GM23248 (cell line): ENCODE measurements at regions not wholly inside any gene's neighbourhood (a gene's known extent, or its start where the extent isn't known, plus 50 kb on each side); places are given as distances from the start of the nearest gene placed in this dataset.
"Not testable (repeated sequence)": the region's sequence is repeated elsewhere in the genome, so short reads cannot be mapped to it uniquely, and the experiment has no call there.

Source experiments
- DNase-seq: peaks from one replicate; pipeline ENCODE4 v3.0.0-alpha.2; 2015
- H2AFZ ChIP-seq: fragments of 200-600 bp; sonication (generic); 2 replicates; pipeline ENCODE4 v1.6.1; 2016; ENCODE audit warnings: antibody characterized with exemption
- H3F3A ChIP-seq: fragments of 200-600 bp; sonication (generic); 2 replicates; pipeline ENCODE4 v1.6.1; 2016; ENCODE audit warnings: mild to moderate bottlenecking, antibody characterized with exemption, mixed run types; ENCODE audit not compliant: insufficient read depth
- H3K27ac ChIP-seq: fragments of 200-600 bp; sonication (generic); 2 replicates; pipeline ENCODE4 v1.5.1; 2016; ENCODE audit warnings: mild to moderate bottlenecking
- H3K27me3 ChIP-seq: fragments of 200-600 bp; sonication (generic); replicated peaks from 2 replicates; pipeline ENCODE4 v1.6.1; 2016; ENCODE audit warnings: mild to moderate bottlenecking; ENCODE audit not compliant: insufficient read depth
- H3K36me3 ChIP-seq: fragments of 200-600 bp; sonication (generic); 2 replicates; pipeline ENCODE4 v1.6.1; 2016; ENCODE audit warnings: low read depth, mild to moderate bottlenecking
- H3K4me1 ChIP-seq: fragments of 200-600 bp; sonication (generic); 2 replicates; pipeline ENCODE4 v1.6.1; 2016; ENCODE audit warnings: mild to moderate bottlenecking; ENCODE audit not compliant: insufficient read depth
- H3K4me2 ChIP-seq: fragments of 200-600 bp; sonication (generic); one replicate; pipeline ENCODE4 v1.6.1; 2016; ENCODE audit warnings: mild to moderate bottlenecking; ENCODE audit not compliant: unreplicated experiment
- H3K4me3 ChIP-seq: fragments of 200-600 bp; sonication (generic); 2 replicates; pipeline ENCODE4 v1.5.1; 2016; ENCODE audit warnings: mild to moderate bottlenecking
- H3K79me2 ChIP-seq: fragments of 200-600 bp; sonication (generic); 2 replicates; pipeline ENCODE4 v1.6.1; 2016; ENCODE audit warnings: mild to moderate bottlenecking; ENCODE audit not compliant: insufficient read depth
- H3K9ac ChIP-seq: fragments of 200-600 bp; sonication (generic); 2 replicates; pipeline ENCODE4 v1.6.1; 2016; ENCODE audit warnings: mild to moderate bottlenecking
- H3K9me2 ChIP-seq: fragments of 200-600 bp; sonication (generic); 2 replicates; pipeline ENCODE4 v1.6.1; 2016; ENCODE audit warnings: mixed run types, mild to moderate bottlenecking, moderate library complexity; ENCODE audit not compliant: insufficient read depth
- H3K9me3 ChIP-seq: fragments of 200-600 bp; sonication (generic); one replicate; pipeline ENCODE4 v1.6.1; 2017; ENCODE audit warnings: low read depth
- H4K20me1 ChIP-seq: fragments of 200-600 bp; sonication (generic); 2 replicates; pipeline ENCODE4 v1.6.0; 2016; ENCODE audit not compliant: insufficient read depth
- EZH2 ChIP-seq: fragments of 200-600 bp; sonication (generic); IDR thresholded peaks from 2 replicates; pipeline ENCODE4 v1.6.1; 2018; ENCODE audit warnings: antibody characterized with exemption, mild to moderate bottlenecking; ENCODE audit not compliant: insufficient read depth, poor library complexity, severe bottlenecking
- EZH2phosphoT487 ChIP-seq: fragments of 200-600 bp; sonication (generic); IDR thresholded peaks from 2 replicates; pipeline ENCODE4 v1.6.1; 2018; ENCODE audit warnings: antibody characterized with exemption, moderate library complexity, mild to moderate bottlenecking, low read depth; ENCODE audit not compliant: insufficient read depth
- WGBS, 2 experiments: methylation state at CpG; one replicate each; pipeline ENCODE4 v1.1.6; 2015 to 2017; ENCODE audit warnings: low lambda C conversion rate in 2 of 2, low coverage in 1 of 2; ENCODE audit errors: missing lambda C conversion rate in 2 of 2; 5-methylcytosine and 5-hydroxymethylcytosine counted together
- in situ Hi-C: fragments of 300-500 bp; cut with MboI; formaldehyde crosslinking; loops from 2 replicates; pipeline ENCODE4 v1.15.0; 2020

DNA sequence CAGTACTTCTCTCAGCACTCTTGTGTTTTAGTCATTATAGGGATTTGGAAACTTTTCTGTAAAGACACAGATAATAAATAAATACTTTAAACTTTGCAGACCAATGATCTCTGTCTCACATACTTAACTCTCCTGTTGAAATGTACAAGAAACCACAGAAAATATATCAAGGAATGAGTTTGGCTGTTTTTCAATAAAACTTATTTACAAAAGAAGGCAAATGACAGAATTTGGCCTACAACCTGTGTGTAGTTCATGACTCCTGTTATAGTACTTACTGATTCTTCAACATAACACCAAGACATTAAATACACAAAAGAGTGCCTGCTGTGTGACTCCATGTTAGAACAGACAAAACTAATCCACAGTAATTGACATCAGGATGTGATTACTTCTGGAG is 510.0 kb upstream of the PHF14 start:
- no peaks in the 10 kb centered on the region for H3K36me3 ChIP-seq
- no peaks in the 10 kb centered on the region for H3K9me2 ChIP-seq
- H3K4me3 ChIP-seq, result no peak overlapping the region
- H3K4me1 ChIP-seq, result no peaks in the 10 kb centered on the region
- no peaks in the 10 kb centered on the region for H4K20me1 ChIP-seq
- no peaks in the 10 kb centered on the region for H3K9me3 ChIP-seq
- H3K9ac ChIP-seq, result no peak overlapping the region
- H3K27me3 ChIP-seq, result no peaks in the 10 kb centered on the region
- TF ChIP-seq EZH2phosphoT487, result no peak
- no peak for TF ChIP-seq EZH2
- DNase-seq, result no peak
- no peak overlapping the region for H3K27ac ChIP-seq
- H3F3A ChIP-seq, result no peaks in the 10 kb centered on the region
- H3K79me2 ChIP-seq, result no peaks in the 10 kb centered on the region
- in situ Hi-C loops, result no loop called here
- H3K4me2 ChIP-seq, result no peak overlapping the region
- H2AFZ ChIP-seq, result no peak overlapping the region

DNA sequence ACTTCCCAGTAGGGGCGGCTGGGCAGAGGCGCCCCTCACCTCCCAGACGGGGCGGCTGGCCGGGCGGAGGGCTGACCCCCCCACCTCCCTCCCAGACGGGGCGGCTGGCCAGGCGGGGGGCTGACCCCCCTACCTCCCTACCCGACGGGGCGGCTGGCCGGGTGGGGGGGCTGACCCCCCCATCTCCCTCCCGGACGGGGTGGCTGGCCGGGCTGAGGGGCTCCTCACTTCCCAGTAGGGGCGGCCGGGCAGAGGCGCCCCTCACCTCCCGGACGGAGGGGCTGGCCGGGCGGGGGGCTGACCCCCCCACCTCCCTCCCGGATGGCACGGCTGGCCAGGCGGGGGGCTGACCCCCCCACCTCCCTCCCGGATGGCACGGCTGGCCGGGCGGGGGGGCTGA is 508.1 kb upstream of the PHF14 start:
- H3K79me2 ChIP-seq, H3K4me1 ChIP-seq, H3K9me3 ChIP-seq, H3K27me3 ChIP-seq, H3F3A ChIP-seq, in situ Hi-C loops, H3K27ac ChIP-seq, H3K9ac ChIP-seq, H3K9me2 ChIP-seq, DNase-seq, H3K36me3 ChIP-seq, H2AFZ ChIP-seq, H3K4me3 ChIP-seq, H3K4me2 ChIP-seq, H4K20me1 ChIP-seq: not testable (repeated sequence)
- 90% methylated on average over 7 of the region's 30 CpGs; no CpG with 5 or more reads in 1 of the 2 experiments for WGBS, 2 experiments

GRCh38 chr7:10468908-10469307 is 504.8 kb upstream of the PHF14 start:
- WGBS, 2 experiments, result 18 to 25% methylated on average over 6 of the region's 6 CpGs
- H3K36me3 ChIP-seq, result no peaks in the 10 kb centered on the region
- no peaks in the 10 kb centered on the region for H3F3A ChIP-seq
- H3K79me2 ChIP-seq, result no peaks in the 10 kb centered on the region
- H2AFZ ChIP-seq, result no peak overlapping the region
- H4K20me1 ChIP-seq, result no peaks in the 10 kb centered on the region
- no peak overlapping the region for H3K4me2 ChIP-seq
- in situ Hi-C loops, result no loop called here
- no peaks in the 10 kb centered on the region for H3K4me1 ChIP-seq
- TF ChIP-seq EZH2 (no peak), EZH2phosphoT487 (no peak)
- no peak overlapping the region for H3K9ac ChIP-seq
- H3K9me3 ChIP-seq, result no peaks in the 10 kb centered on the region
- no peak overlapping the region for H3K27ac ChIP-seq
- no peaks in the 10 kb centered on the region for H3K27me3 ChIP-seq
- no peak for DNase-seq
- no peak overlapping the region for H3K4me3 ChIP-seq
- H3K9me2 ChIP-seq, result no peaks in the 10 kb centered on the region

DNA sequence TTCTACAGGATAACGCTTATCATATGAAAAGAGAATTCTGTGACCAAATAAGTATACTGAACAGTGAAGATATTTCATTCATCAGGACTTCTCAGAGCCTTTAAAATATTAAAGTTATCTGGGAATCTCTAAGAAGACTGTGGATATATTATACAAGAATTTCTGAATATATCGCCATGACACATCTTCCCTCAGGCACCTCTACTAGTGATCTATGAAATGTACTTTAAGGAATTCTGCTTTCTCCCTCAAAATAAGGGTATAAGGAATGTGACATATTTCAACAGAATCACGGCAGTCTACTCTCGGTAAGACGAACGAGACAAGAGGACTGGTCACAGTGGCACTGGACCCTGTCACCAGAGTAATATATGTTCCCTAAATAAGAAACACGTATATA is 504.2 kb upstream of the PHF14 start:
- DNase-seq, result no peak
- no peaks in the 10 kb centered on the region for H3K9me2 ChIP-seq

DNA sequence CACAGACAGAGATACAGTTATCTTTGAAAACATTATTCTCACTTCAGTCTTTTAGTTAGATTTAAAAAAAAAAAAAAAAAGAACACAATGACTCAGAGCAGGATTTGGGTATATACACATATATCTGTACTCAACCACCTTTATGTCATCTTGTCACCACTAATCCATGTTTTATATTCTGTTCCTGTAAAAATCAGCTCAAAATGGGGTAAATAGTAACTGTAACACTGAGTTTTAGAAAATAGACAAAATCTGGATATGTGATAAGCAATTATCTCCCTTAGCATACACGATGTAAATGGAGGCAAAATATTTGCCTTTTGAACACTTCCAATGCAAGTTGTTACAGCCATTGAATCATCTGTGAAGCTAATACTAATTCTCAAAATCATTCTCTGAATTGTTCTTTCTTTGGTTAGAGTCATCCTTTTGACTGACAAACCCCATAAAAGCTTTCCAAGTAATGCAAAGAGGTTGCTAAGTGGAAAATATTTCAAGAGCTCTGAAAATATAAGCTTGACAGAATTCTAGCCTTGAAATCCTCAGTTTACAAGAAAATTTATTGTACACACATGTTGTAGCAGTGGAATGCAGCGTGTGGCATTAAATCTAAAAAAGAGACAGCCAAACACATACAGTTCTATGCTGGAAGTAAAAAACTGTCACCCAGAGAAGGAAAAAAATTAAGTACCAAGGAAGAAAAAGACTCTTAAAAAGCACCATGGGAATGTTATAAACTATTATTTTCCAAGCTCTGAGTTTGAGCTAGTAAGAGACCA is 502.2 kb upstream of the PHF14 start:
- DNase-seq, result no peak
- Histone ChIP-seq H3K4me3 (no peak overlapping the region), H3K27me3 (no peaks in the 10 kb centered on the region), H3F3A (no peaks in the 10 kb centered on the region), H3K4me1 (no peaks in the 10 kb centered on the region), H3K9me3 (no peaks in the 10 kb centered on the region), H3K9me2 (no peaks in the 10 kb centered on the region), H3K9ac (no peak overlapping the region), H3K36me3 (no peaks in the 10 kb centered on the region), H3K4me2 (no peak overlapping the region), H4K20me1 (no peaks in the 10 kb centered on the region), H3K79me2 (no peaks in the 10 kb centered on the region), H2AFZ (no peak overlapping the region), H3K27ac (no peak overlapping the region)
- in situ Hi-C loops, result no loop called here
- WGBS, 2 experiments, result 9 to 11% methylated on average over 2 of the region's 2 CpGs
- TF ChIP-seq EZH2 (no peak), EZH2phosphoT487 (no peak)

More for the DNA sequence above, 504.2 kb upstream of the PHF14 start:
- Histone ChIP-seq H3K27ac (no peak overlapping the region), H3K4me3 (no peak overlapping the region), H2AFZ (no peak overlapping the region), H3K9ac (no peak overlapping the region), H3K9me3 (no peaks in the 10 kb centered on the region), H3K4me2 (no peak overlapping the region), H4K20me1 (no peaks in the 10 kb centered on the region), H3F3A (no peaks in the 10 kb centered on the region), H3K79me2 (no peaks in the 10 kb centered on the region), H3K27me3 (no peaks in the 10 kb centered on the region), H3K36me3 (no peaks in the 10 kb centered on the region), H3K4me1 (no peaks in the 10 kb centered on the region)
- 36 to 43% methylated on average over 7 of the region's 7 CpGs for WGBS, 2 experiments
- in situ Hi-C loops, result no loop called here
- TF ChIP-seq EZH2 (no peak), EZH2phosphoT487 (no peak)
